22Rv1 (cell line): ENCODE measurements at regions not wholly inside any gene's neighbourhood (a gene's known extent, or its start where the extent isn't known, plus 50 kb on each side); places are given as distances from the start of the nearest gene placed in this dataset.
"Not testable (repeated sequence)": the region's sequence is repeated elsewhere in the genome, so short reads cannot be mapped to it uniquely, and the experiment has no call there.

Experiments used
- H3K27ac ChIP-seq: fragments of 450-650 bp; 2 replicates; pipeline ENCODE4 v1.5.1; 2017
- ZFX ChIP-seq: fragments of 450-650 bp; IDR thresholded peaks from 2 replicates; pipeline ENCODE4 v1.6.1; 2017; ENCODE audit warnings: antibody characterized with exemption, borderline replicate concordance
- TF ChIP-seq, protein P1 (sequence below): fragments of 450-650 bp; IDR thresholded peaks from 2 replicates; pipeline ENCODE4 v1.5.1; 2017; ENCODE audit warnings: mild to moderate bottlenecking

- TF ChIP-seq, protein P1, sequence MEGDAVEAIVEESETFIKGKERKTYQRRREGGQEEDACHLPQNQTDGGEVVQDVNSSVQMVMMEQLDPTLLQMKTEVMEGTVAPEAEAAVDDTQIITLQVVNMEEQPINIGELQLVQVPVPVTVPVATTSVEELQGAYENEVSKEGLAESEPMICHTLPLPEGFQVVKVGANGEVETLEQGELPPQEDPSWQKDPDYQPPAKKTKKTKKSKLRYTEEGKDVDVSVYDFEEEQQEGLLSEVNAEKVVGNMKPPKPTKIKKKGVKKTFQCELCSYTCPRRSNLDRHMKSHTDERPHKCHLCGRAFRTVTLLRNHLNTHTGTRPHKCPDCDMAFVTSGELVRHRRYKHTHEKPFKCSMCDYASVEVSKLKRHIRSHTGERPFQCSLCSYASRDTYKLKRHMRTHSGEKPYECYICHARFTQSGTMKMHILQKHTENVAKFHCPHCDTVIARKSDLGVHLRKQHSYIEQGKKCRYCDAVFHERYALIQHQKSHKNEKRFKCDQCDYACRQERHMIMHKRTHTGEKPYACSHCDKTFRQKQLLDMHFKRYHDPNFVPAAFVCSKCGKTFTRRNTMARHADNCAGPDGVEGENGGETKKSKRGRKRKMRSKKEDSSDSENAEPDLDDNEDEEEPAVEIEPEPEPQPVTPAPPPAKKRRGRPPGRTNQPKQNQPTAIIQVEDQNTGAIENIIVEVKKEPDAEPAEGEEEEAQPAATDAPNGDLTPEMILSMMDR, result no peak
- TF ChIP-seq ZFX, result no peak
- no peak overlapping the region for H3K27ac ChIP-seq
Measured at GRCh38 chr7:145134377-145134776, 298.5 kb upstream of the TPK1 start.

DNA sequence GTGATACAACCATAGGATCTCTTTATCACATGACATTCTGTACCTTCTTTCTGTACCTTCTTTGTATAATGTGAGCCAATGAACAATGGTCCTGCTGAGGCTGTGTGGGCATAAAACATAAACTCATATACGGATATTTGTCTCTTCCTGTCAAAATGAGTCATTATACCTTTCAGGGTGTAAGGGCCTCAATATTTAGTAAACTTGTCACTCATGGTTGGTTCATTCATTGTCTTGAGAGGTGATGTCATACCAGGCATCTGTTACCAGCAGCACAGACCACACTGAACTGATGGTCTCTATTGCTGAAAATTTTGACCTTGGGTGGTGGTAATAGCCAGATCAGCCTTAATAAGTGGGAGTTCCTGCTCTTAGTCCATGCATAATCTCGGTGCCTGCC lies 287.6 kb upstream of the TPK1 start:
- TF ChIP-seq, protein P1, result no peak
- no peak overlapping the region for H3K27ac ChIP-seq

- H3K27ac ChIP-seq, result no peak overlapping the region
- TF ChIP-seq, protein P1, result no peak
- TF ChIP-seq ZFX, result no peak
Measured at GRCh38 chr7:145106001-145106400, 270.1 kb upstream of the TPK1 start.

GRCh38 chr7:145105561-145105960 lies 269.7 kb upstream of the TPK1 start:
- no peak for TF ChIP-seq ZFX
- TF ChIP-seq, protein P1, result no peak
- no peak overlapping the region for H3K27ac ChIP-seq

DNA sequence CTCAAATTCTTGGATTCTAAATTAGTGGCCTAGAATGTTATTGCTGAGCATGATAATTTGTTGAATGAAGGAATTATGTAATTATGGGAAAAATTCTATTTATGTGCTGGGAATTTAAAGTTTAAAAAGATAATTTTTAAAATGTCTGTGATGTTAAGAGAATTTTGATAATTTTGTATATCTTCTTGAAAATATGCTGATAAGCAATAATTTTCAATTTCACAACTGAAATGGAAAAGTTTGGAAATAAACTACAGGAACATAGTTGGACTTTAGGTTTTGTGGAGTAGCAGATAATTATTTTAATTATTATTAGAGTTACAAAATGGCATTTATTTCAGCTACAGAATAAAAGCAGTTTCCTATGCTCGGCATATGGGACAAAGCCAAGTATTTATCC lies 268.5 kb upstream of the TPK1 start:
- no peak overlapping the region for H3K27ac ChIP-seq
- TF ChIP-seq ZFX, result no peak
- TF ChIP-seq, protein P1, result no peak

- not testable (repeated sequence) for H3K27ac ChIP-seq
Measured at GRCh38 chr7:145102199-145102598, 266.3 kb upstream of the TPK1 start.

DNA sequence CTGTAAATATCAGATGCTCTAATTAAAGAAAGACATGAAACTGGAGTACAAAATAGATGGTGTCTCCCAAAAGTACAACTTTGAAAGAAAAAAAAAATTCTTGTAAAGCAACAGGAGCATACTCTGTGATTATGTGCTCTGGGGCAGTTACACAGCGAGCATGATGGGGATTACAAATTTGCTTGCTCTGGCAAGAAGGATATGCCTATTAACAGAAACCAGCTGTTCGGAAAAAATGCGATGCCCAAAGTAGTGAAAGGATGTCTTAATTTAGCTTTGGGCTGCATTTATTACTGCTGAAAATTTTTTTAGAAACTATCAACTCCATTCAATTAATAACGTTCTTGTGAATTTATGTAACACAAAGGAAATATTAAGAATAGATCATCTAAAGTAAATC lies 256.9 kb upstream of the TPK1 start:
- no peak for TF ChIP-seq ZFX
- TF ChIP-seq, protein P1, result no peak

DNA sequence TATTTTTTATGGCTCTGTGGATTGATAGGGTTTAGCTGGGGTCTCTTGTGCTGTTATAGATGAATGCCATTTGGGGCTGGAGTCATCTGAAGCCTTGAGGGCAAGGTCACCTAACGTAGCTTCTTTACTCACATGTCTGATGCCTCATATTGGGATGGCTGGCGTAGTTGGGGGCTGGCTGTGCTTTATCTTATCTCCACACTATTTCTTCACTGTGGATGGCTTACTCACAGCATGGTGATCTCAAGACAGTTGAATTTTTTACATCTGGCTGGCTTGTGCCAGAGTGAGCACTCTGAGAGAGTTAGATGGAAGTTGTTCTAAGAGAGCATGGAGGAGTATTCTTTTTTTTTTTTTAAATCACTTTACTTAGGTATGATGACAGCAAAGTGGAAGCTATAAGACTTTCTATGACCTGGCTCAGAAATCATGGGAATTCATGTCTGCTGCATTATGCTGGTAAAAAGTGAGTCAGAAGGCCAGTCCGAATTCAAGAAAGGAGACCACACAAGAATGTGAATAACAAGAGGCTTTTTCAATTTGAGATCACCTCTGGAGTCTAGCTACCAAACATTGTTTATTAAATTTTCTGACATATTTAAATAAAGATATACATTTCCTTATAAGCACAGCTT lies 252.4 kb upstream of the TPK1 start:
- no peak overlapping the region for H3K27ac ChIP-seq
- TF ChIP-seq, protein P1, result no peak
- no peak for TF ChIP-seq ZFX

More for the DNA sequence above, 256.9 kb upstream of the TPK1 start:
- no peak overlapping the region for H3K27ac ChIP-seq
